ENCODE measurements at regions not wholly inside any gene's neighbourhood (a gene's known extent, or its start where the extent isn't known, plus 50 kb on each side); places are given as distances from the start of the nearest gene placed in this dataset.
"Not testable (repeated sequence)": the region's sequence is repeated elsewhere in the genome, so short reads cannot be mapped to it uniquely, and the experiment has no call there.

DNA sequence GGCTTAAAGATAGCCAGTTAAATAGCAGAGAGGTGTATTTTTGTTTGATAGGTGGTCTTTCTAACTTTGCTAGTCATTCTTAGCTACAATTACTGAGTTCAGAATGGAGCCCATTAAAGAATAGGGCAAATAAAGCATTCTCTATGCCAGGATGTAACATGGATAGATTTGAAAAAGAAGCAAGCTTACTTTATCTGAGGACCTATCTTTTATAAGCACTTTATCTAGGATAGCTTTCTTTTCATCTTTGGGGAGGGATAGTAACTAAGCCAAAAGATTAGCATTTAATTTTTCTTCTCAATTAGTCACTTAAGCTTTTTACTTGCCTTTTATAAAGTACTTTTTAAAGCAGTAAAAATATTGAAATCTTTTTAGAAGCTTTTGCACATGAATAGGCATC lies 1148.0 kb upstream of the DIAPH2 start:
- no peak overlapping the region for H3K27ac ChIP-seq
- H3K4me3 ChIP-seq (replicated peaks in 1 of 3): no peak overlapping the region
- no peaks in the 10 kb centered on the region for H3K36me3 ChIP-seq
- no peaks in the 10 kb centered on the region for H3K9me3 ChIP-seq
- no peak for TF ChIP-seq CTCF (IDR thresholded peaks at IDR 0.05)
- TF ChIP-seq POLR2A (IDR thresholded peaks at IDR 0.05): no peak
- H3K4me1 ChIP-seq: no peaks in the 10 kb centered on the region
- H3K27me3 ChIP-seq: no peaks in the 10 kb centered on the region
- no peak for DNase-seq
- intact Hi-C loops (cut with DNase I): no loop called here

GRCh38 chrX:95539041-95539440 lies 1145.6 kb upstream of the DIAPH2 start:
- WGBS, 2 donors: 16 to 27% methylated on average over 3 of the region's 3 CpGs
- intact Hi-C loops (cut with DNase I): no loop called here
- H3K9me3 ChIP-seq: no peaks in the 10 kb centered on the region

GRCh38 chrX:95549552-95549951 lies 1135.1 kb upstream of the DIAPH2 start:
- intact Hi-C loops (cut with DNase I); H3K9me3 ChIP-seq; H3K4me3 ChIP-seq (replicated peaks in 1 of 3); H3K36me3 ChIP-seq; H3K27me3 ChIP-seq; H3K27ac ChIP-seq; DNase-seq; H3K4me1 ChIP-seq: not testable (repeated sequence)
- WGBS, 2 donors: 94 to 99% methylated on average over 10 to 16 of the region's 18 CpGs

More at GRCh38 chrX:95539041-95539440, 1145.6 kb upstream of the DIAPH2 start:
- Histone ChIP-seq H3K27me3 (no peaks in the 10 kb centered on the region), H3K4me1 (no peaks in the 10 kb centered on the region), H3K27ac (no peak overlapping the region), H3K4me3 (replicated peaks in 1 of 3) (no peak overlapping the region), H3K36me3 (no peaks in the 10 kb centered on the region)
- no peak for DNase-seq
- no peak for TF ChIP-seq POLR2A (IDR thresholded peaks at IDR 0.05)
- TF ChIP-seq CTCF (IDR thresholded peaks at IDR 0.05): no peak

GRCh38 chrX:95585321-95585720 lies 1099.3 kb upstream of the DIAPH2 start:
- Histone ChIP-seq H3K27ac (no peak overlapping the region), H3K27me3 (no peaks in the 10 kb centered on the region), H3K4me3 (replicated peaks in 1 of 3) (no peak overlapping the region), H3K9me3 (no peaks in the 10 kb centered on the region), H3K4me1 (no peaks in the 10 kb centered on the region), H3K36me3 (no peaks in the 10 kb centered on the region)
- no peak for DNase-seq
- TF ChIP-seq CTCF (IDR thresholded peaks at IDR 0.05): no peak
- TF ChIP-seq POLR2A (IDR thresholded peaks at IDR 0.05): no peak
- intact Hi-C loops (cut with DNase I): no loop called here
- WGBS, 2 donors: 84 to 87% methylated on average over 2 of the region's 2 CpGs

GRCh38 chrX:95612350-95612749 lies 1072.3 kb upstream of the DIAPH2 start:
- Histone ChIP-seq H3K27me3 (no peaks in the 10 kb centered on the region), H3K27ac (no peak overlapping the region), H3K36me3 (no peaks in the 10 kb centered on the region), H3K4me1 (no peaks in the 10 kb centered on the region), H3K4me3 (replicated peaks in 1 of 3) (no peak overlapping the region), H3K9me3 (no peaks in the 10 kb centered on the region)
- no peak for DNase-seq
- intact Hi-C loops (cut with DNase I): no loop called here
- TF ChIP-seq CTCF (IDR thresholded peaks at IDR 0.05) (no peak), POLR2A (IDR thresholded peaks at IDR 0.05) (no peak)
- 80 to 81% methylated on average over 2 of the region's 2 CpGs for WGBS, 2 donors

DNA sequence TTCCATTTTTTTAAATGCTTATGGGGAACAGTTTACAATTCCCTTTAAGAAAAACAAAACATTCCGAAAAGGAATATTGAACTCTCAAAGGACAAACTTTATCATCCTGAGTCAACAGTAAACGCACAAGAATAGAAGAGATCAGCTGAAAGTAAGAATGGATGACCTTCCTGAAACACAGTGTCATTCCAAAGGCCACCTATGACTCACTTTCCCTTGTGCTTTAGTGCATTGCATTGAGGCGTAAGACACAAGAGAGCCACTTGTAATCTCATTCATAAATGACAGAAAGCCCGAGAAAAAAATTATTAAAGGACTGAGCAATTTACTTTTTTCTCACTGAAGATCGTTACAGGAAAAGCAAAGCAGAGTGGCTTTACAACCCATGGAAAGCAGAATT lies 1062.4 kb upstream of the DIAPH2 start:
- Histone ChIP-seq H3K4me3 (replicated peaks in 1 of 3) (no peak overlapping the region), H3K27me3 (no peaks in the 10 kb centered on the region), H3K9me3 (no peaks in the 10 kb centered on the region), H3K27ac (no peak overlapping the region), H3K4me1 (no peaks in the 10 kb centered on the region), H3K36me3 (no peaks in the 10 kb centered on the region)
- 43 to 44% methylated on average over 5 of the region's 5 CpGs for WGBS, 2 donors
- no peak for DNase-seq
- TF ChIP-seq POLR2A (IDR thresholded peaks at IDR 0.05): no peak
- TF ChIP-seq CTCF (IDR thresholded peaks at IDR 0.05): no peak
- intact Hi-C loops (cut with DNase I): no loop called here
